Spleen (tissue), 11 donors: ENCODE measurements at regions not wholly inside any gene's neighbourhood (a gene's known extent, or its start where the extent isn't known, plus 50 kb on each side); places are given as distances from the start of the nearest gene placed in this dataset.
"Not testable (repeated sequence)": the region's sequence is repeated elsewhere in the genome, so short reads cannot be mapped to it uniquely, and the experiment has no call there.

Experiments used
- DNase-seq: peaks from one replicate; pipeline ENCODE4 v3.0.0-alpha.2; 2020
- H3K27ac ChIP-seq, 8 donors: fragments of 200-600 bp; sonication (generic) in 7 of 8; 1 replicate in 4 of 8; 2 replicates in 4 of 8; pipeline versions ENCODE4 v1.5.0 to v1.8.0; 2016 to 2021; ENCODE audit warnings: inconsistent platforms in 4 of 8, mild to moderate bottlenecking in 4 of 8, moderate library complexity in 1 of 8
- H3K27me3 ChIP-seq, 7 donors: fragments of 200-600 bp; sonication (generic) in 6 of 7; replicated peaks in 1 of 7; 1 replicate in 4 of 7; 2 replicates in 3 of 7; pipeline versions ENCODE4 v1.5.0 to v1.8.0; 2016 to 2021; ENCODE audit warnings: inconsistent platforms in 3 of 7, mild to moderate bottlenecking in 1 of 7
- H3K36me3 ChIP-seq, 6 donors: fragments of 200-600 bp; sonication (generic) in 5 of 6; 1 replicate in 4 of 6; 2 replicates in 2 of 6; pipeline versions ENCODE4 v1.5.0 to v1.8.0; 2016 to 2021; ENCODE audit warnings: inconsistent platforms in 2 of 6
- H3K4me1 ChIP-seq, 6 donors: fragments of 200-600 bp; sonication (generic) in 5 of 6; 1 replicate in 3 of 6; 2 replicates in 3 of 6; pipeline versions ENCODE4 v1.5.0 to v1.8.0; 2016 to 2021; ENCODE audit warnings: inconsistent platforms in 3 of 6
- H3K4me3 ChIP-seq, 8 donors: fragments of 200-600 bp; sonication (generic) in 7 of 8; 1 replicate in 4 of 8; 2 replicates in 4 of 8; pipeline versions ENCODE4 v1.5.0 to v1.8.0; 2016 to 2021; ENCODE audit warnings: inconsistent platforms in 4 of 8, mild to moderate bottlenecking in 4 of 8, moderate library complexity in 2 of 8
- H3K9me3 ChIP-seq, 8 donors: fragments of 200-600 bp; sonication (generic) in 7 of 8; 1 replicate in 4 of 8; 2 replicates in 4 of 8; pipeline versions ENCODE4 v1.5.0 to v1.8.0; 2016 to 2021; ENCODE audit warnings: inconsistent platforms in 4 of 8
- CTCF ChIP-seq, 11 experiments: fragments of 200-600 bp in 7 of 11; fragments of 450-650 bp in 4 of 11; sonication (generic) in 4 of 11; IDR thresholded peaks in 8 of 11; conservative IDR thresholded peaks in 3 of 11; 1 replicate in 7 of 11; 2 replicates in 4 of 11; pipeline versions ENCODE4 v1.4.0 to v1.8.0; 2016 to 2021; ENCODE audit warnings: antibody characterized with exemption in 11 of 11, inconsistent platforms in 4 of 11, mild to moderate bottlenecking in 1 of 11
- POLR2A ChIP-seq, 3 donors: fragments of 450-650 bp; IDR thresholded peaks; one replicate each; pipeline ENCODE4 v1.5.1; 2017; ENCODE audit warnings: antibody characterized with exemption in 3 of 3, mild to moderate bottlenecking in 1 of 3
- POLR2AphosphoS5 ChIP-seq, 3 donors: sonication (generic); formaldehyde crosslinking; IDR thresholded peaks; one replicate each; pipeline ENCODE4 v1.5.1; 2017; ENCODE audit warnings: antibody characterized with exemption in 3 of 3
- WGBS, 5 donors: extraction: QIAGEN DNeasy Blood & Tissue Kit in 3 of 5; methylation state at CpG; one replicate each; pipeline versions ENCODE4 v1.1.5 to v1.1.7; 2013 to 2018; 5-methylcytosine and 5-hydroxymethylcytosine counted together
- intact Hi-C: fragments of 100-400 bp; cut with DNase I; formaldehyde crosslinking; loops from one replicate; pipeline ENCODE4 v1.15.0; 2023; ENCODE audit warnings: low total_unique reads
- donor health status: healthy with polysubstance abuse.
- donor health status: DM: no; HTN: no; CAD: no; lungs with moderate emphysema.
- donor health status: DM: no; HTN: no; CAD: no.
- donor health status: Bipolar disorder and iron deficiency.
- donor health status: healthy.
- donor health status: DM: no; HTN: no; CAD: no.
- donor health status: DM: yes; HTN: yes; CAD: no.

DNA sequence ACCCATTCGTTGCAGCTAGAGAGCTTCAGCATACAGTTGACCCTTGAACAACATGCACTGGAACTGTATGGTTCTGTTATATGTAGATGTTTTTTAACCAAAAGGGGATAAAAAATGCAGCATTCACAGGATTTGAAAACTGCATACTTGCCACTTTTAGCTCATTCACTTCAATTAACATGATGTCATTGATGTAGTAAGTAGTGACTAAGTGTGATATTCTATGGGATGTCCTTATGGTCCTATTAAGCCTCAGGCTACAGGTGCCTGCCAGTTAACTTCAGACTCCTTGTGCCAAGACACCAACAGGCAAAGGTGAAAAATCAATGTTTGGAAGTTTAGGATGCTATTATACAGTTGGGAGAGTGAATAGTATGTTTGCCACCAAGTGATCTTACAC is 553.6 kb upstream of the NECTIN3 start:
- H3K4me1 ChIP-seq = no peaks in the 10 kb centered on the region
- intact Hi-C loops = no loop called here
- H3K4me3 ChIP-seq = no peak overlapping the region
- 44 to 69% (median 65%) methylated on average over 1 of the region's 1 CpG for WGBS, 5 donors
- H3K9me3 ChIP-seq = peaks cover 0 to 7% (median 0%) of the 10 kb centered on the region in 8 donors
- H3K27me3 ChIP-seq = no peaks in the 10 kb centered on the region
- TF ChIP-seq CTCF (IDR thresholded peaks at IDR 0.05 in 8 of 11, conservative IDR thresholded peaks at IDR 0.05 in 3 of 11) (no peak), POLR2AphosphoS5 (IDR thresholded peaks at IDR 0.05) (no peak), POLR2A (IDR thresholded peaks at IDR 0.05) (no peak)
- H3K36me3 ChIP-seq = no peaks in the 10 kb centered on the region
- DNase-seq = no peak
- H3K27ac ChIP-seq = no peak overlapping the region

DNA sequence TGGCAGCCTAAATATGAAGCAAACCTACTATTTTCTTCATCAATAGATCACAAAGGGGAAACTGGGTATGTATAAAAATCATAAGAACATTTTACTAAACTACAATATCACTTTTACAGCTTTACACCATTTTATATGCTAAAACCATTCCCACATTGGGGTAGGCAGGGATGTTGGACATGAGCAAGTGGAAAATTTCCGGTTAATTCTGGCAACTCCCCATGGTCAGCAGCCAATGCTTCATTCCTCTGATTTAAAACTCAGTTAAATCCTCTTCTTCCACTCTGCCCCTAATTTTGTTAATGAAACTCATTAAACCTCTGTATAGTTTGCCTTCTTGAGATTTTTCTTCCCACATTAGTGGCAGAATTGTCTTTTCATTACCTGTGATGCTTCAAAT is 552.5 kb upstream of the NECTIN3 start:
- 70 to 81% (median 77%) methylated on average over 1 of the region's 1 CpG for WGBS, 5 donors
- no peak for TF ChIP-seq POLR2A (IDR thresholded peaks at IDR 0.05)
- no peak for TF ChIP-seq POLR2AphosphoS5 (IDR thresholded peaks at IDR 0.05)
- no peak for TF ChIP-seq CTCF (IDR thresholded peaks at IDR 0.05 in 8 of 11, conservative IDR thresholded peaks at IDR 0.05 in 3 of 11)
- DNase-seq = no peak

DNA sequence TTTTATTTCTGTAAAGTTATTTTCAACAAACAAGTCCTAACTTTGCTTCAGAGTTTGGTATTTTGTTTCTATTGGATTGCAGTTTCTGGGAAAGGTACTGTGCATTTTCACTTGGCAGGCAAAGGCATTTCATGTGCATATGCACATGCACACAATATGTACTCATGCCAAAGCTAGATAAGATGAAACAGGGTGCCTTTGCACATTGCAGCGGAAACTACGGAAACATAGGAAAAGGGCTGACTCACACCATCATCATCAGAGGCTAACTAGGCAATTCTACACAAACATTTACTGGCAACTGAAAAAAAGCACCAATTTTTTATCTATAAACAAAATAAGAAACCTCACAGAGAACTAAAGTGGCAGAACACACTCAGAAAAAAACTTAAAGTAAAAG is 550.6 kb upstream of the NECTIN3 start:
- TF ChIP-seq POLR2AphosphoS5 (IDR thresholded peaks at IDR 0.05) = no peak
- TF ChIP-seq CTCF (IDR thresholded peaks at IDR 0.05 in 8 of 11, conservative IDR thresholded peaks at IDR 0.05 in 3 of 11) = no peak
- TF ChIP-seq POLR2A (IDR thresholded peaks at IDR 0.05) = no peak
- no peaks in the 10 kb centered on the region for H3K36me3 ChIP-seq
- no peak for DNase-seq
- H3K27me3 ChIP-seq = no peaks in the 10 kb centered on the region
- H3K9me3 ChIP-seq = peaks cover 0 to 7% (median 0%) of the 10 kb centered on the region in 8 donors
- no peaks in the 10 kb centered on the region for H3K4me1 ChIP-seq
- H3K27ac ChIP-seq = no peak overlapping the region
- H3K4me3 ChIP-seq = no peak overlapping the region
- 85 to 95% (median 93%) methylated on average over 2 of the region's 2 CpGs for WGBS, 5 donors
- intact Hi-C loops = no loop called here

More for the DNA sequence above, 552.5 kb upstream of the NECTIN3 start:
- Histone ChIP-seq H3K4me3 (no peak overlapping the region), H3K27ac (no peak overlapping the region), H3K27me3 (no peaks in the 10 kb centered on the region), H3K36me3 (no peaks in the 10 kb centered on the region), H3K9me3 (peaks cover 0 to 7% (median 0%) of the 10 kb centered on the region in 8 donors), H3K4me1 (no peaks in the 10 kb centered on the region)
- intact Hi-C loops = no loop called here

- H3K27me3 ChIP-seq, H3K4me3 ChIP-seq, H3K9me3 ChIP-seq, DNase-seq, H3K36me3 ChIP-seq, intact Hi-C loops, H3K27ac ChIP-seq, H3K4me1 ChIP-seq: not testable (repeated sequence)
- WGBS, 5 donors = 54 to 75% (median 65%) methylated on average over 6 of the region's 6 CpGs
Observed at GRCh38 chr3:110525558-110526064, 546.0 kb upstream of the NECTIN3 start.
